ENCODE measurements at regions not wholly inside any gene's neighbourhood (a gene's known extent, or its start where the extent isn't known, plus 50 kb on each side); places are given as distances from the start of the nearest gene placed in this dataset.

DNA sequence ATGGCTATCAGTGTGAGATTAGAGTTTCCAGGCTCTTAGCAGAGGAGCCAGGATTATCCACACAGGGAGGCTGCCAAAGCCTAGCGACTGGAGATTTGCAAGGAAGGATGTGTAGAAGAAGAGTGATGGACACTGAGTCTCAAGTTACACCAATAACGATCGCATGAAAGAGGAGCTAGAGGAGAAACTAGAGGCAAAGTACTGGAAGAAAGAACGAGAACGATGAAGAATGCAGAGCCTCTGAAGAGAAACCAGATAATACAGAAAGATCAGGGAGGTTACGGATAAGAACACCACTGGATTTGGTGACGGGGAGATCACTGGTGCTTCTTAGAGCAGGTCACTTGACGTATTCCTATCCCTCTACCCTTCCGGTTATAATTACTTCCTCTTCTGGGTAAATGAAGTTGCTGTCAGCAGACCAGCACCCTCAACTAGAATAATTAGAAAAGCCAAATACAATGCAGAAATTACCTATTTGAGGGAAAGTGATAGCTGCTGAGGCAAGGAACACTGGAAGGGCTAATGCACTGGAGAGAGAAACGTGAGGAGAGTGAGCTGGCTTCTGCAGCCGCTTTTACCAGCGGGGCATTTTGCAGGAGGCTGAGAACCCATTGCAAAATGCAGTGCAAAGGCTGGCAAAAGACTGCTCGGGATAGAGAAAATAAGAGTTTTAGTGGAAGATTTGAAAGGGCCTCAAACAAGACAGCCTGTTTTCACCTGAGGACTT is 93.1 kb upstream of the HIF1A start:
- TF ChIP-seq GATA2 (IDR thresholded peaks at IDR 0.05; ENCODE audit: low read depth, low read length) (no peak), GATA3 (IDR thresholded peaks at IDR 0.05; ENCODE audit: low read depth, low read length) (no peak)

- TF ChIP-seq GATA2 (IDR thresholded peaks at IDR 0.05; ENCODE audit: low read depth, low read length) (no peak), GATA3 (IDR thresholded peaks at IDR 0.05; ENCODE audit: low read depth, low read length) (no peak)
Measured at GRCh38 chr14:61602733-61603077, 92.6 kb upstream of the HIF1A start.

GRCh38 chr14:61603736-61604135 is 91.6 kb upstream of the HIF1A start:
- TF ChIP-seq GATA2 (IDR thresholded peaks at IDR 0.05; ENCODE audit: low read depth, low read length): no peak
- TF ChIP-seq GATA3 (IDR thresholded peaks at IDR 0.05; ENCODE audit: low read depth, low read length): no peak

GRCh38 chr14:61607570-61608244 is 87.6 kb upstream of the HIF1A start:
- no peak for TF ChIP-seq GATA2 (IDR thresholded peaks at IDR 0.05; ENCODE audit: low read depth, low read length)
- TF ChIP-seq GATA3 (IDR thresholded peaks at IDR 0.05; ENCODE audit: low read depth, low read length): no peak

DNA sequence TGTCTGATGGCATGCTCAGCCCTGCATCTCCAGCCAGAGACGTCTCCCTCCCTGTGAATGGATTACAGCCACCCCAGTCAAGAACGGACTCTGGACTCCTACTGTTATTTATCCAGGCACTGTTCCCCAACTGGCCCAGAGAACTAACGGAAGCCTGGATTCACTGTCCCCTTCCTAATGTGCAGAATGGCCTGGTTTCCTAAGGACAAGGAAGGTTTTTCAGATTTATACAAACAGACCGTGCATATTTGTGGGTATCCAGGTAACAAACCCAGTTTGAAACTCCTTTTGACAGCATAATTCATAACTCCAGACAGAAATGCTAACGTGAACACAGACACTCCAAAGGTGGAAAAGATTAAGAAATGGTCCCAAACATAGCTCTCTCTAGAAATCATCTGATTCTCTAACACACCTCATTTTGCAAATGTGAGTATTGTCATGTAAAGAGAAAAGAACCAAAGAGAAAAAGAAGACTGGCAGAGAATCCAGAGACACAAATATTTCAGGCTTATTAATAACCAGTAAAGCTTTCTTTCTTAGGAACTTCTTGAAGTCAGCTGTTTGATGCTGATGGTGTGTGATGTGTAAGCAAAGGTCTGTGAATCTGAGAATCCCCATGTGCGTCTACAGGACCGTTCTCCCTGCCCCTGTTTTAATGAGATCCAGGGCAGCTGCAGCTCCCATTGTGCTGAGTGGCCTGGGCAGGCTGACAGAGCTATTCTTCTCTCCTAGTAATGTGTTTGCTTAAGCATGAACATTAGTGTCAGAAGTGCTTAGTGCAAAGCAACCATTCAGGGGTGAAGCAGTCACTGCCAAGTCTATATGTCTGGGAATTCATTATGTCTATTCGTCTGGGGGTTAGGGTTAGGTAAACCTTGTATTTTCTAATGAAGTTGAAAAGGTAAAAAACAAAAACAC is 86.8 kb upstream of the HIF1A start:
- TF ChIP-seq GATA3 (IDR thresholded peaks at IDR 0.05; ENCODE audit: low read depth, low read length): no peak
- no peak for TF ChIP-seq GATA2 (IDR thresholded peaks at IDR 0.05; ENCODE audit: low read depth, low read length)

- TF ChIP-seq GATA3 (IDR thresholded peaks at IDR 0.05; ENCODE audit: low read depth, low read length) (no peak), GATA2 (IDR thresholded peaks at IDR 0.05; ENCODE audit: low read depth, low read length) (no peak; the same call in 1 of the 2 replicates)
Measured at GRCh38 chr14:61609191-61609843, 86.0 kb upstream of the HIF1A start.

DNA sequence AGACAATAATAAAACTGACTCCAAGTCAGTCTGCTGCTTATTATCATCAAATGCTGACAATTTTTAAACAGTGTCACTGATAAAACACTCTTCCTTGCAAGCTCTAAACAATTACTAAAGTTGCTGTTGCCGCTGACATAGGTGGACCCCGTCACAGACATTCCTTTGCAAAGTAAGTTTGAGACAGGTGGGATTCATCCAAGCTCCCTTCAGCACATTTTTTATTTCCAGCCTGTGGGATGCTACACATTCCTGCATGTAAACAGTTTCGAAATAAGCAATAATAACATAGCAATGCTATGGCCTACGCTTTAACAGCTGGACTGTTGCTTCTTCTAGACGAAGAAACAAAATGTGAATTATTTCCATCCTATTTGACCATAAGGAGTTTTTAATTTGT is 85.4 kb upstream of the HIF1A start:
- TF ChIP-seq GATA2 (IDR thresholded peaks at IDR 0.05; ENCODE audit: low read depth, low read length) (no peak), GATA3 (IDR thresholded peaks at IDR 0.05; ENCODE audit: low read depth, low read length) (no peak)

DNA sequence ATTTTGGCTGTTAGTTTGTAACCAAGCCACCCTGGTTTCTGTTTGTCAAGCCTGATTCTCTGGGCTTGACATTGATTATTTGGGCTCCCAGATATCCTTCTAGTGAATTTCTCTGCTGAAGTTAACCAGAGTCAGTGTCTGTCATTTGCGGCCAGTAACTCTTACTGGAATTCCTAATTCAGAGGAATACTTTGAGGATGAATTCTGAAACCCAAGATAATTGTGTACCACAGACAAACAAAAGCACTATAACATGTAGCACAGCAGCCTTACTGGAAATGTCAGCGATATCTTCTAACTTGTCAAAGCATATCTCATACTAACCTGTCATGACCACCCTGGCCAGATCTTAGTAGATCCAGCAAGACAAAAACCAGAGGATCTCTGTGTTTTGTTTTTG is 84.4 kb upstream of the HIF1A start:
- no peak for TF ChIP-seq GATA3 (IDR thresholded peaks at IDR 0.05; ENCODE audit: low read depth, low read length)
- no peak for TF ChIP-seq GATA2 (IDR thresholded peaks at IDR 0.05; ENCODE audit: low read depth, low read length)

DNA sequence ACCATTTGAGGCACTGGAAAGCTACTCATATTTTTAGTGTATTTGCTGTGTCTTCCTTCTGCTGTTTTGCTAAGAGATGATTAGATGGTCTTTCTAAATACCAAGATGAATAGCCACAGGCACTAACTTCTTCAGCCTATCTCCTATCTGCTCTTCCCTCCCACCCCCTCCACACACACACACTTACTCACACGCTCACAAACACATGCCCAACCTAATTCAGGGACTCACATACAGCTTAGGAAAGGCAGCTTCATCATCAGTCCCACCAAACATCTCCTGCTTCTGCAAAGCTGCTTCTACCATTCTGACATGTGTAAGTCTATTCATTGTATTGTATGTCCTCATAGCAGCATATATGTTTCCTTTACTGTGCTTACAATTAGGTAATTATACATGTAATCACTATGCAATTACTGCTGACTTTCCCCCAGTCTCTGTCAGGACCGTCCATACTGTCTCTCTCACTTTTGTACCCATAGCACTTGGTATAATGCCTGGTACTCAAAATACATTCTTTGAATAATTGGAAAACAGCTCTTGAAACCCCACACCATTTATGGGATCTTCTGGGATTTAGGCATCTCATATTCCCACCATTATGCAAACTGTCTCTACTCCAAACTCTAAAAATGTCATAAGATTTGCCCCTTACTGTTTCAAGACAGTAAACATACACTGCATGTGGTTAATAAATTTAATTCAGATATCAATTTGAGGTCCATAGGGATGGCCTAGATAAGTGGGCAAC is 83.3 kb upstream of the HIF1A start:
- TF ChIP-seq GATA3 (IDR thresholded peaks at IDR 0.05; ENCODE audit: low read depth, low read length) (no peak), GATA2 (IDR thresholded peaks at IDR 0.05; ENCODE audit: low read depth, low read length) (no peak)

DNA sequence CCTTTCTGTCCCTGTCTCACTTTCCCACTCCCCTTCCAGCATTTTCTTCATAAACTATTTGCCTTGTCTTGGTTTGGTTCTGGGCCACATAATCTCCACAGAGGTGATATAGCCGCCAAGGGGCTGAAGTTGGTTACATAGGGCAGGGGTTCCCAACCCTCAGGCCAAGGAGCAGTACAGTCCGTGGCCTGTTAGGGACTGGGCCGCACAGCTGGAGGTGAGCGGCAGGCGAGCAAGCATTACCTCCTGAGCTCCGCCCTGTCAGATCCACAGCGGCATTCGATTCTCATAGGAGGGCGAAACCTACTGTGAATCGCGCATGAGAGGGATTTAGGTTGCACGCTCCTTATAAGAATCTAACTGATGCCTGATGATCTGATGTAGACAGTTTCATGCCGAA is 80.6 kb upstream of the HIF1A start:
- no peak for TF ChIP-seq GATA2 (IDR thresholded peaks at IDR 0.05; ENCODE audit: low read depth, low read length)
- TF ChIP-seq GATA3 (IDR thresholded peaks at IDR 0.05; ENCODE audit: low read depth, low read length): no peak

DNA sequence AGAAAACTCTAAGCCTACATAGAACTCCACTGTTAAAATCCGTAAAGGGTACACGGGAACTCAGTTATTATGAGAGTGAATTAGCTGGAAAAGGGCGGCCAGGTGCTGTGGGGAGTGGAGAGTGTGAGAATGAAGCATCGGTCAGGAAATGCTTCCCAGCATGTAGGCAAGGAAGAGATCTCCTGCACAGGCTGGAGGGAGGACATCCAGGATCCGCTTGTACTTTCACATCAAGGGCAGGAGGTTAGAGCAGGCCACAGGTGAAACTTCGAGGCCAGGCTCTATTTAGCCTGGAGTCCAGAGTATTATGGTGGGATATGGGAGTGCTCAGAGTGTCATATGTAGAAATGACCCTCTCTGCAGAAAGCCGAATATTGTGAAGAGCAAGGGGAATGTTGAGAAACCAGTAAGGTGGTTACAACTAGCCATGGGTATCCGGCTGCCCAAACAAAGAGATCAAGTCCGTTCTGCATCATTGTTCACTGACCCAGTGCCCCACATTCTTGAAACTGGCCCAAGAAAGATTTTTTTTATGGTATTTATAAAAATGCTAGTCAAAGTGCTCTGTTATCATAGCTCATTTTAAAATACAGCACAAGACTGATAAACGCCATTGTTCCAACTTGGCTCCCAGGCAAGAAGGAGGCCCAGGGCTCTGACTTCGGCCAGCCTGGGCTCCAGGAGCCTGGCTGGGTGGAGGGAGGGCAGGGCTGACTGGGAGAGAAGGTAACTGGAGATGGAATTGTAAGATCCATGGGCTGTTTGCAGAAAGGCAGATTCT is 79.4 kb upstream of the HIF1A start:
- TF ChIP-seq GATA3 (IDR thresholded peaks at IDR 0.05; ENCODE audit: low read depth, low read length) (no peak), GATA2 (IDR thresholded peaks at IDR 0.05; ENCODE audit: low read depth, low read length) (no peak)

DNA sequence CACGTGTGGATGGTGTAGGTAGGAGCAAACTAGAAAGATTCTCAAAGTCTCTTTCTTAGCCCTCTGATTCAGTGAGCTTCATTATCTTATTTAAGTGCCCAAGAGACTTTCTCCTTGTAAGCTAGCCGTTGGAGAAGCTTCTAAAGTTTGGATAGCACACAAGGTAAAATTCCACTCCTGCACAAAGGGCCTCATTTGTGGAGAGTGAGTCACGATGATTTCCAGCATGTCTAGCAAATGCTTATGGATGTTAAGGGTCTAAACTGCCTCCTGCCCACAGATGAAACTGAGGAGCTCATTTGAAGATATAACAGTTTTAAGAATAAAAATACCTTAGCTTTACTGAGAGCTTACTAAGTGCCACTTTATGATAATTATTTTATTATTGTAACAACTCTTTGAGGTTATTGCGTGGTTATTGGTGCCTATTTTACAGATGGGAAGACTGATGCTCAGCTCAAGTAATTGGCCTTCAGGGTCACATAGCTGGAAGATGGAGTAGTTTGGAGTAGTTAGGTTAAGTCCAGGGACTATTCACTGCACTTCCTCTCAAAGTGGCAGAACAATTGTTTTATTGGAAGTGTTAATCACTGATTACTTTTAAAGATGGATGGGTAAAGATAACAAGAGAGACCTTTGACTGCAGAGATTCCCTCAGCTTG is 78.7 kb upstream of the HIF1A start:
- TF ChIP-seq GATA2 (IDR thresholded peaks at IDR 0.05; ENCODE audit: low read depth, low read length): no peak
- no peak for TF ChIP-seq GATA3 (IDR thresholded peaks at IDR 0.05; ENCODE audit: low read depth, low read length)
